GM12878 (cell line): ENCODE measurements at regions not wholly inside any gene's neighbourhood (a gene's known extent, or its start where the extent isn't known, plus 50 kb on each side); places are given as distances from the start of the nearest gene placed in this dataset.

Source experiments
- ATAC-seq: fragments of 200-7000 bp; cut with Tn5 transposase; 3 replicates; pipeline ENCODE4 v1.9.1; 2020; ENCODE audit warnings: mild to moderate bottlenecking, moderate library complexity
- BruUV-seq: library from RNA; stranded (reverse); fragments of 400-500 nt; replicated peaks from 2 replicates; lab custom pipeline; 2021; lab: Mats Ljungman, UMichigan
- CTCF ChIA-PET: fragments of 300-600 bp; sonication (Branson Sonifier 250); formaldehyde crosslinking; extraction: SDS; loops from one replicate; lab custom pipeline; 2021; ENCODE audit warnings: inconsistent platforms; lab: Yijun Ruan, JAX
- POLR2A ChIA-PET: fragments of 350-600 bp; formaldehyde crosslinking; extraction: SDS; loops from one replicate; lab custom pipeline; 2021; ENCODE audit warnings: inconsistent platforms; lab: Charles Lee
- RAD21 ChIA-PET: fragments of 300-600 bp; sonication (Branson Sonifier 250); formaldehyde crosslinking; loops from one replicate; lab custom pipeline; 2023; ENCODE audit warnings: antibody characterized with exemption; ENCODE audit not compliant: unreplicated experiment; lab: Charles Lee
- SMC1A ChIA-PET: fragments of 300-600 bp; sonication (Branson Sonifier 250); formaldehyde crosslinking; loops from one replicate; lab custom pipeline; 2023; ENCODE audit not compliant: unreplicated experiment, uncharacterized antibody; lab: Charles Lee
- DNase-seq: peaks from one replicate; pipeline ENCODE4 v3.0.0-alpha.2; 2011; ENCODE audit warnings: low read depth, low spot score
- FAIRE-seq: peaks from 3 replicates; lab custom pipeline; 2011; peaks lifted over from hg19 to GRCh38; lab: Jason Lieb, UNC
- H2AFZ ChIP-seq: 2 replicates; pipeline ENCODE4 v1.6.0; 2011; ENCODE audit warnings: low read depth, low read length, control low read depth; ENCODE audit not compliant: control insufficient read depth
- H3K27ac ChIP-seq: 2 replicates; pipeline ENCODE4 v1.5.1; 2011; ENCODE audit warnings: control low read depth; ENCODE audit not compliant: control insufficient read depth, insufficient read depth
- H3K27me3 ChIP-seq, 2 experiments: replicated peaks in 1 of 2; 2 replicates each; pipeline versions ENCODE4 v1.6.0 to v1.6.1; 2011; ENCODE audit warnings: low read length in 1 of 2; ENCODE audit not compliant: control insufficient read depth in 2 of 2, insufficient read depth in 2 of 2
- H3K36me3 ChIP-seq, 2 experiments: 2 replicates each; pipeline ENCODE4 v1.5.1; 2011; ENCODE audit warnings: low read length in 1 of 2; ENCODE audit not compliant: control insufficient read depth in 2 of 2, insufficient read depth in 2 of 2
- H3K4me1 ChIP-seq: 2 replicates; pipeline ENCODE4 v1.6.1; 2011; ENCODE audit warnings: mild to moderate bottlenecking, low read length, moderate library complexity, mixed read lengths; ENCODE audit not compliant: control insufficient read depth, insufficient read depth
- H3K4me2 ChIP-seq: 2 replicates; pipeline ENCODE4 v1.6.0; 2011; ENCODE audit warnings: control low read depth; ENCODE audit not compliant: control insufficient read depth, insufficient read depth
- H3K4me3 ChIP-seq: fragments of 200-600 bp; sonication (generic); 2 replicates; pipeline ENCODE4 v1.5.1; 2016
- H3K79me2 ChIP-seq: 2 replicates; pipeline ENCODE4 v1.6.0; 2011; ENCODE audit warnings: low read length; ENCODE audit not compliant: control insufficient read depth, insufficient read depth
- H3K9ac ChIP-seq: 2 replicates; pipeline ENCODE4 v1.8.0; 2011; ENCODE audit warnings: low read length, control low read depth, mixed read lengths; ENCODE audit not compliant: control insufficient read depth, insufficient read depth
- H3K9me3 ChIP-seq: replicated peaks from 3 replicates; pipeline ENCODE4 v1.5.1; 2011; ENCODE audit warnings: mild to moderate bottlenecking, low read length; ENCODE audit not compliant: control insufficient read depth, insufficient read depth
- H4K20me1 ChIP-seq: 2 replicates; pipeline ENCODE4 v1.6.0; 2011; ENCODE audit not compliant: control insufficient read depth, insufficient read depth
- CBX3 ChIP-seq: fragments of 200-600 bp; sonication (generic); IDR thresholded peaks from 2 replicates; pipeline ENCODE4 v1.6.1; 2016; ENCODE audit warnings: low read depth, borderline replicate concordance
- CBX5 ChIP-seq: sonication (generic); IDR thresholded peaks from 2 replicates; pipeline ENCODE4 v1.6.1; 2016; ENCODE audit warnings: low read depth, moderate library complexity, mild to moderate bottlenecking, inconsistent platforms
- CHD1 ChIP-seq: IDR thresholded peaks from 2 replicates; pipeline ENCODE4 v1.6.1; 2012; ENCODE audit warnings: low read depth, low read length, improper control_type of control experiment
- CHD4 ChIP-seq: fragments of 200-600 bp; sonication (generic); IDR thresholded peaks from 2 replicates; pipeline ENCODE4 v1.6.1; 2016; ENCODE audit warnings: mild to moderate bottlenecking
- FOXK2 ChIP-seq: fragments of 450-650 bp; IDR thresholded peaks from 2 replicates; pipeline ENCODE4 v1.6.1; 2017; ENCODE audit warnings: mild to moderate bottlenecking, moderate library complexity
- RUNX3 ChIP-seq: IDR thresholded peaks from 2 replicates; pipeline ENCODE4 v1.6.1; 2012; ENCODE audit warnings: low read length, inconsistent platforms
- STAT3 ChIP-seq: IDR thresholded peaks from 2 replicates; pipeline ENCODE4 v1.6.1; 2011; ENCODE audit warnings: low read depth, low read length, improper control_type of control experiment
- ZNF384 ChIP-seq: IDR thresholded peaks from 2 replicates; pipeline ENCODE4 v1.6.1; 2012; ENCODE audit warnings: low read depth, mild to moderate bottlenecking, low read length, improper control_type of control experiment, borderline replicate concordance
- in situ Hi-C: fragments of 300-500 bp; cut with MboI; formaldehyde crosslinking; loops from 9 replicates; pipeline ENCODE4 v1.14.3; 2018; ENCODE audit warnings: mixed read lengths
- intact Hi-C: fragments of 100-400 bp; cut with micrococcal nuclease; formaldehyde crosslinking; loops from one replicate; pipeline ENCODE4 v1.14.2; 2022; ENCODE audit not compliant: unreplicated experiment
- TF ChIP-seq, protein P1 (sequence below): IDR thresholded peaks from 2 replicates; pipeline ENCODE4 v1.6.1; 2011; ENCODE audit warnings: low read depth, mild to moderate bottlenecking, low read length, moderate library complexity, borderline replicate concordance; ENCODE audit errors: extremely low read depth
- TF ChIP-seq, protein P2 (sequence below): fragments of 450-650 bp; IDR thresholded peaks from 2 replicates; pipeline ENCODE4 v1.6.1; 2017; ENCODE audit warnings: antibody characterized with exemption, mild to moderate bottlenecking, moderate library complexity
- TF ChIP-seq, protein P3 (sequence below): fragments of 450-650 bp; formaldehyde crosslinking; IDR thresholded peaks from 2 replicates; pipeline ENCODE4 v1.4.0; 2020; ENCODE audit warnings: mild to moderate bottlenecking, moderate library complexity

DNA sequence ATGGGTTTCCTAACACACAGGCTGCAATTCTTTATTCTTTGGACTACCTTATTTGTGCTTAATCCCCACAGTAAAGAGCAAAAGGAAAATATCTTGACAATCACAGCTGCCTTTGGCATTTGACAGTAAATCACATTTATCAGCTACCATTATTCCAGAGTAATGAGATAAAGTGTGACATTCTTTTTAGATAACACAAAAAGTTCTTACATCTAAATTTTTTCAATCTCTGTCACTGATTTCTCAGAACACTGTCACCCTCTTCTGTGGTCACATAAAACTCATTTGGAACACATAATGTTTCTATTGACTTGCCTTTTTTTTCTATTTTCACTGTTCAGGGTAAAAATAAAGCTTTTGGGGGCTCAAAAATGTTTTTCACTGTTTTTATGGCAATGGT, 484.6 kb downstream of the LTN1 start (continued):
- TF ChIP-seq CHD1 (no peak), FOXK2 (no peak), CHD4 (no peak)

DNA sequence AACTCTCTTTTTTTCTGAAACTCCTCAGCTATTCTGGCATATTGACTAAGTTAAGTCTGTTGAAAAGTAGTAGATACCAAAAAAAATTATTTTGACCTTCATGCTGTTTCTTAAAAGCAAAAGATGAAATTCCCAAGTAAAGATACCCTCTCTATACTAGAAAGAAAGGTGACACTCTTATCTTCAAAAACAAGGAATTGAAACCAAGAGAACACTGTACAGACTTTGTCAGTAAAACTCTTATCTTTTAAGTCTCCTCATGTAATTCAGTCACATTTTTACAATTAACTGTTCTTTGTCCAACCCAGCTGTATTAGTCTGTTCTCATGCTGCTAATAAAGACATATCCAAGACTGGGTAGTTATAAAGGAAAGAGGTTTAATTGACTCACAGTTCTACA, 496.2 kb downstream of the LTN1 start:
- ChIA-PET SMC1A (interaction anchor here (0.6 kb wide), 1 partner anchor 13 kb away, joined by 3 read pairs; no protein-coding TSS in a partner anchor), CTCF (interaction anchor here (0.7 kb wide), 1 partner anchor 381 kb away, joined by 3 read pairs; no protein-coding TSS in a partner anchor), POLR2A (no interaction called here), RAD21 (no interaction called here)
- TF ChIP-seq RUNX3 (no peak), CBX3 (no peak), STAT3 (no peak), CBX5 (no peak), ZNF384 (no peak)
- TF ChIP-seq, protein P1, sequence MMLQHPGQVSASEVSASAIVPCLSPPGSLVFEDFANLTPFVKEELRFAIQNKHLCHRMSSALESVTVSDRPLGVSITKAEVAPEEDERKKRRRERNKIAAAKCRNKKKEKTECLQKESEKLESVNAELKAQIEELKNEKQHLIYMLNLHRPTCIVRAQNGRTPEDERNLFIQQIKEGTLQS = no peak
- TF ChIP-seq, protein P2, sequence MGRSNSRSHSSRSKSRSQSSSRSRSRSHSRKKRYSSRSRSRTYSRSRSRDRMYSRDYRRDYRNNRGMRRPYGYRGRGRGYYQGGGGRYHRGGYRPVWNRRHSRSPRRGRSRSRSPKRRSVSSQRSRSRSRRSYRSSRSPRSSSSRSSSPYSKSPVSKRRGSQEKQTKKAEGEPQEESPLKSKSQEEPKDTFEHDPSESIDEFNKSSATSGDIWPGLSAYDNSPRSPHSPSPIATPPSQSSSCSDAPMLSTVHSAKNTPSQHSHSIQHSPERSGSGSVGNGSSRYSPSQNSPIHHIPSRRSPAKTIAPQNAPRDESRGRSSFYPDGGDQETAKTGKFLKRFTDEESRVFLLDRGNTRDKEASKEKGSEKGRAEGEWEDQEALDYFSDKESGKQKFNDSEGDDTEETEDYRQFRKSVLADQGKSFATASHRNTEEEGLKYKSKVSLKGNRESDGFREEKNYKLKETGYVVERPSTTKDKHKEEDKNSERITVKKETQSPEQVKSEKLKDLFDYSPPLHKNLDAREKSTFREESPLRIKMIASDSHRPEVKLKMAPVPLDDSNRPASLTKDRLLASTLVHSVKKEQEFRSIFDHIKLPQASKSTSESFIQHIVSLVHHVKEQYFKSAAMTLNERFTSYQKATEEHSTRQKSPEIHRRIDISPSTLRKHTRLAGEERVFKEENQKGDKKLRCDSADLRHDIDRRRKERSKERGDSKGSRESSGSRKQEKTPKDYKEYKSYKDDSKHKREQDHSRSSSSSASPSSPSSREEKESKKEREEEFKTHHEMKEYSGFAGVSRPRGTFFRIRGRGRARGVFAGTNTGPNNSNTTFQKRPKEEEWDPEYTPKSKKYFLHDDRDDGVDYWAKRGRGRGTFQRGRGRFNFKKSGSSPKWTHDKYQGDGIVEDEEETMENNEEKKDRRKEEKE = no peak
- TF ChIP-seq, protein P3, sequence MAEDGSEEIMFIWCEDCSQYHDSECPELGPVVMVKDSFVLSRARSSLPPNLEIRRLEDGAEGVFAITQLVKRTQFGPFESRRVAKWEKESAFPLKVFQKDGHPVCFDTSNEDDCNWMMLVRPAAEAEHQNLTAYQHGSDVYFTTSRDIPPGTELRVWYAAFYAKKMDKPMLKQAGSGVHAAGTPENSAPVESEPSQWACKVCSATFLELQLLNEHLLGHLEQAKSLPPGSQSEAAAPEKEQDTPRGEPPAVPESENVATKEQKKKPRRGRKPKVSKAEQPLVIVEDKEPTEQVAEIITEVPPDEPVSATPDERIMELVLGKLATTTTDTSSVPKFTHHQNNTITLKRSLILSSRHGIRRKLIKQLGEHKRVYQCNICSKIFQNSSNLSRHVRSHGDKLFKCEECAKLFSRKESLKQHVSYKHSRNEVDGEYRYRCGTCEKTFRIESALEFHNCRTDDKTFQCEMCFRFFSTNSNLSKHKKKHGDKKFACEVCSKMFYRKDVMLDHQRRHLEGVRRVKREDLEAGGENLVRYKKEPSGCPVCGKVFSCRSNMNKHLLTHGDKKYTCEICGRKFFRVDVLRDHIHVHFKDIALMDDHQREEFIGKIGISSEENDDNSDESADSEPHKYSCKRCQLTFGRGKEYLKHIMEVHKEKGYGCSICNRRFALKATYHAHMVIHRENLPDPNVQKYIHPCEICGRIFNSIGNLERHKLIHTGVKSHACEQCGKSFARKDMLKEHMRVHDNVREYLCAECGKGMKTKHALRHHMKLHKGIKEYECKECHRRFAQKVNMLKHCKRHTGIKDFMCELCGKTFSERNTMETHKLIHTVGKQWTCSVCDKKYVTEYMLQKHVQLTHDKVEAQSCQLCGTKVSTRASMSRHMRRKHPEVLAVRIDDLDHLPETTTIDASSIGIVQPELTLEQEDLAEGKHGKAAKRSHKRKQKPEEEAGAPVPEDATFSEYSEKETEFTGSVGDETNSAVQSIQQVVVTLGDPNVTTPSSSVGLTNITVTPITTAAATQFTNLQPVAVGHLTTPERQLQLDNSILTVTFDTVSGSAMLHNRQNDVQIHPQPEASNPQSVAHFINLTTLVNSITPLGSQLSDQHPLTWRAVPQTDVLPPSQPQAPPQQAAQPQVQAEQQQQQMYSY = no peak
- H3K79me2 ChIP-seq = no peaks in the 10 kb centered on the region
- H3K4me1 ChIP-seq = no peaks in the 10 kb centered on the region
- in situ Hi-C loops = no loop called here
- no peak for DNase-seq
- H3K4me2 ChIP-seq = no peak overlapping the region
- H3K36me3 ChIP-seq = no peaks in the 10 kb centered on the region
- intact Hi-C loops = no loop called here
- no peak overlapping the region for H3K4me3 ChIP-seq
- H3K27ac ChIP-seq = no peak overlapping the region
- no TSS peak for BruUV-seq
- H2AFZ ChIP-seq = no peak overlapping the region
- ATAC-seq = no peak
- FAIRE-seq = no peak
- H3K27me3 ChIP-seq = no peaks in the 10 kb centered on the region
- H3K9me3 ChIP-seq = no peaks in the 10 kb centered on the region
- no peak overlapping the region for H3K9ac ChIP-seq
- H4K20me1 ChIP-seq = no peaks in the 10 kb centered on the region
